ENCODE measurements at regions not wholly inside any gene's neighbourhood (a gene's known extent, or its start where the extent isn't known, plus 50 kb on each side); places are given as distances from the start of the nearest gene placed in this dataset.

DNA sequence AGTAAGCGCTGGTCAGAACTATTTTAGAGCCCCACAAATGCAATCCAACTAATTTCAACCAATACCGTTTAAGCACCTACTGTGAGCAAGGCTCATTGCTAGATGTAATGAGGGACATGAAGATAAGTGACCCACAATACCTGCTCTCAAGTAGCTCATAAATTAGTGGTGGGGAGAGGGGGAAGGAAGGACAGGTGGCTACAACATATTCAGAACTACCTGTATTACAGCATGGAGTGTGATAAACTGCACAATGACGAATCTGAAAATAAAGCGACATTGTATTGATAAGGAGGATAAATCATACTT, 311.6 kb upstream of the DIAPH2 start:
- no peak overlapping the region for H3K27ac ChIP-seq

DNA sequence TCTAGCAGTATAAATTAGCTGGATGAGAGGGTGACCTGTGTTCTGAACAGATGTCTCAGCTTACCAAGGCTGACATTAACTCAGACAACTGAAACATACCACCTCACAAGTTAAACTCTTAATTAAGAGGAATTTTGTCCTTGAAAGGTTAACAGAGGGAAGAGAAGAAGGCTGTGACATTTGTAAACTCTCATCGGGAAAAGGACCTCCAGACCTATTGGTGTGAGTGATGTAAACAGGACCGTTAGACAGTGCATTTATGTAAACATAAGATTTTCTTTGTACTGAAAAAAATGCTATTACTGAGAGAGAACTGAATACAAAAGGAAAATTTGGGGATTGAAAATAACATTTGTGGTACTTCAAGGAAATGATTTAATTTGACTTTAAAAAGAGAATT, 308.4 kb upstream of the DIAPH2 start:
- DNase-seq, result no peak
- Histone ChIP-seq H3K9me3 (no peaks in the 10 kb centered on the region), H3K27me3 (no peaks in the 10 kb centered on the region), H3K4me1 (peaks cover 0 to 5% (median 0%) of the 10 kb centered on the region in 4 donors), H3K36me3 (no peaks in the 10 kb centered on the region), H3K4me3 (no peak overlapping the region), H3K27ac (no peak overlapping the region)
- TF ChIP-seq, protein P1, sequence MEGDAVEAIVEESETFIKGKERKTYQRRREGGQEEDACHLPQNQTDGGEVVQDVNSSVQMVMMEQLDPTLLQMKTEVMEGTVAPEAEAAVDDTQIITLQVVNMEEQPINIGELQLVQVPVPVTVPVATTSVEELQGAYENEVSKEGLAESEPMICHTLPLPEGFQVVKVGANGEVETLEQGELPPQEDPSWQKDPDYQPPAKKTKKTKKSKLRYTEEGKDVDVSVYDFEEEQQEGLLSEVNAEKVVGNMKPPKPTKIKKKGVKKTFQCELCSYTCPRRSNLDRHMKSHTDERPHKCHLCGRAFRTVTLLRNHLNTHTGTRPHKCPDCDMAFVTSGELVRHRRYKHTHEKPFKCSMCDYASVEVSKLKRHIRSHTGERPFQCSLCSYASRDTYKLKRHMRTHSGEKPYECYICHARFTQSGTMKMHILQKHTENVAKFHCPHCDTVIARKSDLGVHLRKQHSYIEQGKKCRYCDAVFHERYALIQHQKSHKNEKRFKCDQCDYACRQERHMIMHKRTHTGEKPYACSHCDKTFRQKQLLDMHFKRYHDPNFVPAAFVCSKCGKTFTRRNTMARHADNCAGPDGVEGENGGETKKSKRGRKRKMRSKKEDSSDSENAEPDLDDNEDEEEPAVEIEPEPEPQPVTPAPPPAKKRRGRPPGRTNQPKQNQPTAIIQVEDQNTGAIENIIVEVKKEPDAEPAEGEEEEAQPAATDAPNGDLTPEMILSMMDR (IDR thresholded peaks at IDR 0.05), result no peak
- TF ChIP-seq POLR2AphosphoS5 (IDR thresholded peaks at IDR 0.05), result no peak
- TF ChIP-seq EP300 (IDR thresholded peaks at IDR 0.05), result no peak
- TF ChIP-seq POLR2A (IDR thresholded peaks at IDR 0.05), result no peak
- 19 to 28% (median 22%) methylated on average over 2 of the region's 2 CpGs for WGBS, 5 donors
- intact Hi-C loops (cut with DNase I; ENCODE audit: low total_unique reads), result no loop called here

More for the DNA sequence above, 311.6 kb upstream of the DIAPH2 start:
- Histone ChIP-seq H3K36me3 (no peaks in the 10 kb centered on the region), H3K4me1 (peaks cover 0 to 5% (median 0%) of the 10 kb centered on the region in 4 donors), H3K27me3 (no peaks in the 10 kb centered on the region), H3K4me3 (no peak overlapping the region), H3K9me3 (no peaks in the 10 kb centered on the region)
- 32 to 43% (median 34%) methylated on average over 4 of the region's 4 CpGs for WGBS, 5 donors
- no peak for TF ChIP-seq EP300 (IDR thresholded peaks at IDR 0.05)
- TF ChIP-seq, protein P1 (IDR thresholded peaks at IDR 0.05), result no peak
- TF ChIP-seq POLR2A (IDR thresholded peaks at IDR 0.05), result no peak
- no peak for TF ChIP-seq POLR2AphosphoS5 (IDR thresholded peaks at IDR 0.05)
- no peak for DNase-seq
- intact Hi-C loops (cut with DNase I; ENCODE audit: low total_unique reads), result no loop called here

DNA sequence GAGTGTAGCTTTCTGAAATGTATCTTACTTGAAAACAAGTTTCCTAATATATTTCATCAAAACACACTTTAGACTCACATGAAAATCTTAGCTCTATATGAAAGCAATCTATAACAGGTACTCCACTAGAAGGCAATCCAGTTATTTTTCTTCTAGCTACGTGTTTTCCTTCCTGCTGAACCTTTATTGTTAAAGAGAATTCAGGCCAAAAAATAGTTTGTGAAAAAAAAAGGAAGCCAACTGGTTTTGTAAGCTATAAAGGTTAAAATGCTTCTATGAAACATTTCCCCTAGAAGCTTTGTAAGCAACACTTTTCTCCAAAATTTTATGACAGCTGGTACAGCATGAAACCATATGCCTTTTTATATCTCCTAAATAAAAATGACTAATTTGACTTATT, 304.7 kb upstream of the DIAPH2 start:
- no peak overlapping the region for H3K27ac ChIP-seq
- no peaks in the 10 kb centered on the region for H3K9me3 ChIP-seq
- TF ChIP-seq POLR2A (IDR thresholded peaks at IDR 0.05) (no peak), EP300 (IDR thresholded peaks at IDR 0.05) (no peak), POLR2AphosphoS5 (IDR thresholded peaks at IDR 0.05) (no peak)
- TF ChIP-seq, protein P1 (IDR thresholded peaks at IDR 0.05), result no peak
- H3K36me3 ChIP-seq, result no peaks in the 10 kb centered on the region
- DNase-seq, result no peak
- H3K4me3 ChIP-seq, result no peak overlapping the region
- H3K4me1 ChIP-seq, result no peaks in the 10 kb centered on the region
- intact Hi-C loops (cut with DNase I; ENCODE audit: low total_unique reads), result no loop called here
- peaks cover 0 to 4% (median 0%) of the 10 kb centered on the region in 3 donors for H3K27me3 ChIP-seq
- 18 to 39% (median 33%) methylated on average over 1 of the region's 1 CpG for WGBS, 5 donors

- DNase-seq, result no peak
- TF ChIP-seq, protein P1 (IDR thresholded peaks at IDR 0.05), result no peak
- TF ChIP-seq POLR2A (IDR thresholded peaks at IDR 0.05) (no peak), EP300 (IDR thresholded peaks at IDR 0.05) (no peak)
- no peak overlapping the region for H3K4me3 ChIP-seq
- H3K36me3 ChIP-seq, result no peaks in the 10 kb centered on the region
- no peaks in the 10 kb centered on the region for H3K9me3 ChIP-seq
- intact Hi-C loops (cut with DNase I; ENCODE audit: low total_unique reads), result no loop called here
- no peaks in the 10 kb centered on the region for H3K4me1 ChIP-seq
- H3K27me3 ChIP-seq, result peaks cover 0 to 4% (median 0%) of the 10 kb centered on the region in 3 donors
- no peak overlapping the region for H3K27ac ChIP-seq
These were observed 302.6 kb upstream of the DIAPH2 start for GRCh38 chrX:96382018-96382417.
